Trophoblast cell (in vitro differentiated cells and primary cell): ENCODE measurements at regions not wholly inside any gene's neighbourhood (a gene's known extent, or its start where the extent isn't known, plus 50 kb on each side); places are given as distances from the start of the nearest gene placed in this dataset.
"Not testable (repeated sequence)": the region's sequence is repeated elsewhere in the genome, so short reads cannot be mapped to it uniquely, and the experiment has no call there.

Experiments used
- DNase-seq, 2 donors: peaks; one replicate each; pipeline ENCODE4 v3.0.0-alpha.2; 2016
- H2AFZ ChIP-seq: 2 replicates; pipeline ENCODE4 v1.6.1; 2013; ENCODE audit warnings: low read length, moderate library complexity, mild to moderate bottlenecking; ENCODE audit not compliant: insufficient read depth, poor library complexity
- H2AK5ac ChIP-seq: 2 replicates; pipeline ENCODE4 v1.6.1; 2013; ENCODE audit warnings: mild to moderate bottlenecking, low read length
- H2BK120ac ChIP-seq: 2 replicates; pipeline ENCODE4 v1.6.1; 2013; ENCODE audit warnings: low read length, mild to moderate bottlenecking, moderate library complexity; ENCODE audit not compliant: insufficient read depth, poor library complexity
- H2BK12ac ChIP-seq: 2 replicates; pipeline ENCODE4 v1.6.1; 2013; ENCODE audit warnings: mild to moderate bottlenecking, low read length, moderate library complexity
- H2BK5ac ChIP-seq: 2 replicates; pipeline ENCODE4 v1.6.1; 2013; ENCODE audit warnings: low read length, low read depth, moderate library complexity, mild to moderate bottlenecking; ENCODE audit not compliant: poor library complexity
- H3K14ac ChIP-seq: 2 replicates; pipeline ENCODE4 v1.6.1; 2013; ENCODE audit warnings: mild to moderate bottlenecking, low read length
- H3K18ac ChIP-seq: 2 replicates; pipeline ENCODE4 v1.6.1; 2013; ENCODE audit warnings: mild to moderate bottlenecking, low read length
- H3K23ac ChIP-seq: 2 replicates; pipeline ENCODE4 v1.6.1; 2013; ENCODE audit warnings: low read length
- H3K27ac ChIP-seq: 2 replicates; pipeline ENCODE4 v1.5.1; 2013; ENCODE audit warnings: low read depth, mild to moderate bottlenecking, inconsistent platforms, low read length, moderate library complexity
- H3K27me3 ChIP-seq: 2 replicates; pipeline ENCODE4 v1.6.1; 2013; ENCODE audit warnings: inconsistent platforms, mild to moderate bottlenecking, low read length, moderate library complexity; ENCODE audit not compliant: insufficient read depth
- H3K36me3 ChIP-seq, 2 experiments: 1 replicate in 1 of 2; 2 replicates in 1 of 2; pipeline ENCODE4 v1.6.1; 2013; ENCODE audit warnings: low read length in 2 of 2, mild to moderate bottlenecking in 2 of 2, moderate library complexity in 1 of 2; ENCODE audit not compliant: insufficient read depth in 2 of 2, control insufficient read depth in 1 of 2
- H3K4ac ChIP-seq: 2 replicates; pipeline ENCODE4 v1.6.1; 2013; ENCODE audit warnings: low read depth, mild to moderate bottlenecking, low read length, moderate library complexity
- H3K4me1 ChIP-seq, 2 experiments: 1 replicate in 1 of 2; 2 replicates in 1 of 2; pipeline ENCODE4 v1.6.1; 2013; ENCODE audit warnings: low read length in 2 of 2, mild to moderate bottlenecking in 2 of 2, moderate library complexity in 1 of 2; ENCODE audit not compliant: insufficient read depth in 2 of 2, control insufficient read depth in 1 of 2
- H3K4me2 ChIP-seq: 2 replicates; pipeline ENCODE4 v1.6.1; 2013; ENCODE audit warnings: inconsistent platforms, mild to moderate bottlenecking, low read length, moderate library complexity
- H3K4me3 ChIP-seq: 2 replicates; pipeline ENCODE4 v1.5.1; 2013; ENCODE audit warnings: mild to moderate bottlenecking, low read depth, low read length, inconsistent platforms
- H3K79me1 ChIP-seq: one replicate; pipeline ENCODE4 v1.6.1; 2013; ENCODE audit warnings: low read length
- H3K79me2 ChIP-seq: 2 replicates; pipeline ENCODE4 v1.6.1; 2013; ENCODE audit warnings: low read length, mild to moderate bottlenecking; ENCODE audit not compliant: control insufficient read depth, insufficient read depth, poor library complexity
- H3K9ac ChIP-seq: 2 replicates; pipeline ENCODE4 v1.6.1; 2013; ENCODE audit warnings: mild to moderate bottlenecking, low read length
- H3K9me3 ChIP-seq: 2 replicates; pipeline ENCODE4 v1.6.1; 2013; ENCODE audit warnings: low read depth, mild to moderate bottlenecking, control low read depth, inconsistent platforms, low read length; ENCODE audit not compliant: insufficient read depth
- H4K12ac ChIP-seq: 2 replicates; pipeline ENCODE4 v1.6.1; 2013; ENCODE audit warnings: low read depth, mild to moderate bottlenecking, low read length, moderate library complexity
- H4K8ac ChIP-seq: 2 replicates; pipeline ENCODE4 v1.6.1; 2013; ENCODE audit warnings: low read depth, mild to moderate bottlenecking, low read length, moderate library complexity
- H4K91ac ChIP-seq: one replicate; pipeline ENCODE4 v1.6.1; 2013; ENCODE audit warnings: low read depth, mild to moderate bottlenecking, low read length, moderate library complexity
- WGBS: extraction: QIAGEN DNeasy Blood & Tissue Kit; methylation state at CpG from one replicate; pipeline ENCODE4 v1.1.7; 2013; ENCODE audit warnings: missing lambda C conversion rate; ENCODE audit not compliant: insufficient read length, insufficient coverage; ENCODE audit errors: extremely low coverage; 5-methylcytosine and 5-hydroxymethylcytosine counted together

DNA sequence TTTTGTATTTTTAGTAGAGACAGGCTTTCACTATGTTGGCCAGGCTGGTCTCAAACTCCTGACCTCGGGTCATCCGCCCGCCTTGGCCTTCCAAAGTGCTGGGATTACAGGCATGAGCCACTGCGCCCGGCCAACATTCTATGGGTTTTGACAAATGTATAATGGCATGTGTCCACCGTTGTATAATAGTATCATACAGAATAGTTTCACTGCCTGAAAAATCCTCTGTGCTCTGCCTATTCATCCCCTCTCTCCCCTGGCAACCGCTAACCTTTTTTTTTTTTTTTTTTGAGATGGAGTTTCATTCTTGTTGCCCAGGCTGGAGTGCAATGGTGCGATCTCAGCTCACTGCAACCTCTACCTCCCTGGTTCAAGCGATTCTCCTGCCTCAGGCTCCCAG is 67.7 kb downstream of the TMEM270 start:
- H3K79me2 ChIP-seq, H3K4me3 ChIP-seq, H4K8ac ChIP-seq, H2BK5ac ChIP-seq, H3K4ac ChIP-seq, H3K4me1 ChIP-seq, H3K18ac ChIP-seq, H2AK5ac ChIP-seq, H3K14ac ChIP-seq, H3K23ac ChIP-seq, H3K9ac ChIP-seq, H4K91ac ChIP-seq, H2BK12ac ChIP-seq, H3K9me3 ChIP-seq, H3K4me2 ChIP-seq, H3K79me1 ChIP-seq, H2BK120ac ChIP-seq, H3K27me3 ChIP-seq, H3K27ac ChIP-seq, H4K12ac ChIP-seq, H2AFZ ChIP-seq, H3K36me3 ChIP-seq: not testable (repeated sequence)
- WGBS: no CpG with 5 or more reads among the region's 9 CpGs
- peak in 1 of 2 donors; percentile 10 for DNase-seq

- Histone ChIP-seq H3K4me1 (no peaks in the 10 kb centered on the region), H3K36me3 (no peaks in the 10 kb centered on the region), H3K79me1 (no peaks in the 10 kb centered on the region), H3K4me3 (no peak overlapping the region), H3K9me3 (no peaks in the 10 kb centered on the region), H3K79me2 (no peaks in the 10 kb centered on the region), H4K91ac (no peak overlapping the region), H3K18ac (no peak overlapping the region), H2BK12ac (no peak overlapping the region), H3K4ac (no peak overlapping the region), H2BK5ac (no peak overlapping the region), H3K27me3 (no peaks in the 10 kb centered on the region), H3K9ac (no peak overlapping the region), H2BK120ac (no peak overlapping the region), H2AK5ac (no peak overlapping the region), H3K14ac (no peak overlapping the region), H4K8ac (no peak overlapping the region), H3K23ac (no peak overlapping the region), H3K4me2 (no peak overlapping the region), H4K12ac (no peak overlapping the region), H3K27ac (no peak overlapping the region), H2AFZ (no peak overlapping the region)
- no CpG with 5 or more reads among the region's 5 CpGs for WGBS
- no peak for DNase-seq
Measured at GRCh38 chr7:73931502-73931901, 70.5 kb downstream of the TMEM270 start.

DNA sequence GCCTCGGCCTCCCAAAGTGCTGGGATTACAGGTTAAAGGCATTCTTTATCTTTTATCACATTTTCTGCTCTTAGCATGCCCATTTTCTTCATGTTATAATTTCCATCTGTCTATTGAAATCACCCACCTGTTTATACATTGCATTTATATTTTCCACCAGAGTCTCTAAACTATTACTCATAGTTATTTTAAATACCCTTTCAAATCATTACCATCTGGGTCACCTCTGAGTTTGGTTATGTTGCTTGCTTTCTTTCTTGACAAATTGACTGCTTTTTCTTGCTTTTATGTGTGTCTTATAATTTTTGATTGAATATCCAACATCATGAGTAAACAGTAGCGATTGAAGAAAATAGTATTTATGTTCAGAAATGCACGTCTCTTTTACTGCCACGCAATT is 71.4 kb downstream of the TMEM270 start:
- Histone ChIP-seq H3K4me3 (no peak overlapping the region), H4K91ac (no peak overlapping the region), H4K8ac (no peak overlapping the region), H2AK5ac (no peak overlapping the region), H2BK12ac (no peak overlapping the region), H3K79me1 (no peaks in the 10 kb centered on the region), H4K12ac (no peak overlapping the region), H3K27me3 (no peaks in the 10 kb centered on the region), H3K79me2 (no peaks in the 10 kb centered on the region), H3K9me3 (no peaks in the 10 kb centered on the region), H3K18ac (no peak overlapping the region), H3K27ac (no peak overlapping the region), H2AFZ (no peak overlapping the region), H3K4me1 (no peaks in the 10 kb centered on the region), H3K4ac (no peak overlapping the region), H3K4me2 (no peak overlapping the region), H3K9ac (no peak overlapping the region), H3K36me3 (no peaks in the 10 kb centered on the region), H3K23ac (no peak overlapping the region), H2BK120ac (no peak overlapping the region), H2BK5ac (no peak overlapping the region), H3K14ac (no peak overlapping the region)
- WGBS: no CpG with 5 or more reads among the region's 4 CpGs
- no peak for DNase-seq

DNA sequence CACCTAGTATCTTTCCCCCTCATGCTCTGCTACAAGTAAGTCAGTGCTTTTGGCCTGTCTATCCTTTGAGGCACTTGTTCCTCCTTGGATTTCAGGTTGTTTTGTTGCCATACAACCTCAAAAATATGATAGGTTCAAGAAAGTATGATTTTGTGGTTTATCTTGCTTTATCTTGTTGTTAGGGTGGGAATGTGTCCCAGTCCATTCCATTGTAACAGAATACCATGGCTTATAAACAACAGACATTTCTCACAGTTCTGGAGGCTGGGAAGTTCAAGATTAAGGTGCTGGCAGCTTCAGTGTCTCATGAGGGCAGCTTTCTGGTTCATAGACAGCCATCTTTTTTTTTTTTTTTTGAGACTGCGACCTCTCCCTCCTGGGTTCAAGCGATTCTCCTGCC is 72.1 kb downstream of the TMEM270 start:
- WGBS: no CpG with 5 or more reads among the region's 2 CpGs
- H3K27ac ChIP-seq: no peak overlapping the region
- H3K27me3 ChIP-seq: no peaks in the 10 kb centered on the region
- no peak overlapping the region for H3K4me2 ChIP-seq
- H2BK120ac ChIP-seq: no peak overlapping the region
- H3K4ac ChIP-seq: no peak overlapping the region
- H3K4me3 ChIP-seq: no peak overlapping the region
- H2BK12ac ChIP-seq: no peak overlapping the region
- H3K79me1 ChIP-seq: no peaks in the 10 kb centered on the region
- no peak overlapping the region for H2AK5ac ChIP-seq
- H3K9ac ChIP-seq: no peak overlapping the region
- no peak for DNase-seq
- no peak overlapping the region for H4K91ac ChIP-seq
- H3K79me2 ChIP-seq: no peaks in the 10 kb centered on the region
- H4K12ac ChIP-seq: no peak overlapping the region
- H4K8ac ChIP-seq: no peak overlapping the region
- no peak overlapping the region for H3K18ac ChIP-seq
- H2AFZ ChIP-seq: no peak overlapping the region
- no peaks in the 10 kb centered on the region for H3K4me1 ChIP-seq
- H3K36me3 ChIP-seq: no peaks in the 10 kb centered on the region
- no peak overlapping the region for H3K23ac ChIP-seq
- H3K14ac ChIP-seq: no peak overlapping the region
- no peak overlapping the region for H2BK5ac ChIP-seq
- no peaks in the 10 kb centered on the region for H3K9me3 ChIP-seq
